ENCODE measurements at regions not wholly inside any gene's neighbourhood (a gene's known extent, or its start where the extent isn't known, plus 50 kb on each side); places are given as distances from the start of the nearest gene placed in this dataset.
"Not testable (repeated sequence)": the region's sequence is repeated elsewhere in the genome, so short reads cannot be mapped to it uniquely, and the experiment has no call there.

DNA sequence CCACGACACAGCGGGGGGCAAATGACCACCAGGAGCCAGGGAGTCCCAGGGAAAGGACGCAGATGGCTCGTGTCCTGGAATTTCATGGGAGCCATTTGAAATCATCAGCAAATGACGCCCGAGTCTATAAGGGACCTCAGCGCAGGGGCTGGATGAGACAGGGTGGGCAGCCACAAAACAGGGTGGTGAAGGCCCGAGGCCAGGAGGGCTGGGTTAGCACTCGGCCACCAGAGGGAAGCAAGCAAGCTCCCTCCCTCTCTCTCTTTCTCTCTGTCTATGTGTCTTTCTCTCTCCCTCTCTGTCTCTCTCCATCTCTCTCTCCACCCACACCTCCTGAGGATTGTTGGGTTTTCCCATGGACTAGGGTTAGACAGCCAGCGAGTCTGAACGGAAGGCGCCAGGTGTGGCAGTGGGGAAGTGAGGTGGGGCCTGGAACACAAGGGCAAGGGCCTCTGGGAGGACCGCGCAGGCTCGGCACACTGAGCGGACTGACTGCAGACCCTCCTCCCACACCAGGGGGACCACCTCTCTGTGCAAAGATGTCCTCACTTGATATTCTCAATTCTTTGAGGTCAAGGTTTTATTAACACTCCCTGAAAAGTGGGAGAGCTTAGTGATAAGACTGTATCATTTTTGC lies 73.8 kb upstream of the TMPRSS2 start:
- H3K4me3 ChIP-seq (ENCODE audit: low read length): no peak overlapping the region
- no peak for DNase-seq (ENCODE audit: low read depth, low spot score)

DNA sequence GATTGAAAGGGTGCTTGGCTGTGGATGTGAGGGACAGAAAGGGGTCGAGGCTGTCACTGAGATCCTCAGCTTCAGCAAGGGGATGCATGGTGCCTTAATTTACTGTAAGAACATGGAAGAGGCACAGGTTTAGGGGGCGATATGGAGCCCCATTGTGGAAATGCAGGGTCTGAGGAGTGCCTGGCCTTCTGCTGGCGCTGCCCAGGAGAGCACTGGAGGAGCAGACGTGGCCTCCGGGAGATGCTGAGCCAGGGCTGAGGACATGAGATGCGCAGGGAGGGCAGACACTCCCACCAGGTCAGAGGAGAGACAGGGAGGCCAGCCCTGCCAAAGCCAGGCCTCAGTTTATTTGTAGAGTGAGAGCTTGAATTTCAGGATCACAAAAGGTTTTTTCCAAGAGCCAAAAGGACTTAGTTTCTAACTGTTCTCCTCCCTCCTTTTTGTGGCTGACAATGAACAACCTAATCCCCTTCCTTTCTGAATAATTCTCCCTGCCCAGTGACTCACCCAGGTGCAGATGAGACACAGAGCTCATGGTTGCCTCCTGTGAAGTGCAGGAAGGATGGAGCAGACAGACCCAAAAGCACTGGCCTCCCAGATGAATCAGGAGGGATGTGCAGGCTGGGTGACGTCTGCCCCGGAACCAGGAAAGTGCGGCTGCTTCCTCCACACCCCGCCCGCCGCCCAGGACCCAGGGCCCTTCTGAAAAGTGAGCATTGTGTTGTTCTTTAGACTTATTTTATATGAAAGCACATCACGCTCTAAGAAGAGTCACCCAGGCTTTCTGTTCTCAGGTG lies 73.0 kb upstream of the TMPRSS2 start:
- no peak for DNase-seq (ENCODE audit: low read depth, low spot score)
- no peak overlapping the region for H3K4me3 ChIP-seq (ENCODE audit: low read length)

DNA sequence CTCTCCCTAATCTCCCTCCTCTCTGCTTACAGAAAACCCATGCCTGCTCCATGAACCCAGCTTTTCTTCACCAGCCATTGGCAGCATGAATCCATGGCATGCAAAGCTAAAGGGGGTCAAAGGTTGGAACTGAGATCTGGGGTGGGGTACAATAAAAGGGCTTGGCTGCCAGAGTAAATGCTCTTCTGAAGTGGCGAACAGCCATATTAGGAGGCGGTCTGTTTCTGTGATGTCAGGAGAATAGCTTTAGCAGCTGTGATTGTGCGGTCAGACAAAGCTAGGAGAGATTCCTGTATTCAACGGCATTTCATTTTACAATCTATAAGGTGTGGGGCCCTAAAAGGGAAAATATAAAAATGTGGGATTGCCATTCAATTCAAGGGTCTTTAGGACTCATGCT lies 71.7 kb upstream of the TMPRSS2 start:
- DNase-seq (ENCODE audit: low read depth, low spot score): no peak
- H3K4me3 ChIP-seq (ENCODE audit: low read length): no peak overlapping the region

GRCh38 chr21:41578716-41579115 lies 70.8 kb upstream of the TMPRSS2 start:
- no peak for DNase-seq (ENCODE audit: low read depth, low spot score)
- no peak overlapping the region for H3K4me3 ChIP-seq (ENCODE audit: low read length)

- H3K4me3 ChIP-seq (ENCODE audit: low read length): no peak overlapping the region
- DNase-seq (ENCODE audit: low read depth, low spot score): no peak
Observed at GRCh38 chr21:41578083-41578482, 70.1 kb upstream of the TMPRSS2 start.

DNA sequence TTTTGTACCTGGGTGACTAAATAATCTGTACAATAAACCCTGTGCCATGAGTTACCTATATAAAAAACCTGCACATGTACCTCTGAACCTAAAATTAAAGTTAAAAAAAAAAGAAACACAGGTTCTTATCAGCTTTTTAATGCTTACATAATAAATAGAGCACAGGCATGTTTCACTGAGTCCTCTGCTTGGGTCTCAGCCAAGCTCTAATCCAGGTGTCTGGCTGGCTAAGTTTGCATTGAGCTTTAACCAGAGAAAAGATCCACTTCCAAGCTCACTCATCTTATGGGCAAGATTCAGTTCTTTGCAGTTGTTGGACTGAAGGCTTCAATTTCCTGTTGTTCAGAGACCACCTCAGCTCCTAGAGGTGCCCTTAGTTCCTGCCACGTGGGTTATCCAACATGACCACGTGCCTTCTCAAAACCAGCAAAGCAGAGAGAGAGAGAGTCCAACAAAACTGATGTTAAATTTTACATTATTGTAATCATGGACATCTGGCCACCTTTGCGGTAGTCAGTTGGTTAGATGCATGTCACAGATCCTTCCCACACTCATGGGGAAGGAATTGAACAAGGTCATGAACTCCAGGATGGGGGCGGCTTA lies 68.2 kb upstream of the TMPRSS2 start:
- no peak overlapping the region for H3K4me3 ChIP-seq (ENCODE audit: low read length)
- no peak for DNase-seq (ENCODE audit: low read depth, low spot score)

DNA sequence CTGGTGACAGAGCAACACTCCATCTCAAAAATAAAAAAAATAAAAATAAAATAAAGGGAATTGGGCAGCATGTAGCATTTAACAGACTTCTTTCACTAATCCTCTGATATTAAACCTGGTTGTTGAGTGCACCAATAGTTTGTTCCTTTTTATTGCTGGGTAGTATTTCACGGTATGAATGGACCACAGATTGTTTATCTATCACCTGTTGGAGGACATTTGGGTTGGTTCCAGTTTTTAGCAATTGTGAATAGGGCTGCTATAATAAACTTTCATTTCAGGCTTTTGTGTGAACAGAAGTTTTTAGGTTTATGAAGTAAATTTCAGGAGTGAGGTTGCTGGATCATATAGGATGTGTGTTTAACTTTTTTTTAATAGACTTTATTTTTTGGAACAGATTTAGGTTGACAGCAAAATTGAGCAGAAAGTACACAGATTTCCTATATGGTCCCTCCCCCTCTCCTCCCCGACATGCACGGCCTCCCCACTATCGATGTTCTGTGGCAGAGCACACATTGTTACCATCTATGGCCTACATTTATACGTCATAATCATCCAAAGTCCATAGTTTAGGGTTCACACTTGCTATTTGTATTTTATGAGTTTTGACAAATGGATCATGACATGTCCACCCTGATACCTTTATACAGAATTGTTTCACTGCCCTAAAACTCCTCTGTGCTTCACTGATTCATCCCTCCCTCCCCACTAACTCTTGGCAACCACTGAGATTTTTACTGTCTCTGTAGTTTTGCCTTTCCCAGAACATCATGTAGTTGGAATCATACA lies 66.1 kb upstream of the TMPRSS2 start:
- DNase-seq (ENCODE audit: low read depth, low spot score): no peak
- no peak overlapping the region for H3K4me3 ChIP-seq (ENCODE audit: low read length)

DNA sequence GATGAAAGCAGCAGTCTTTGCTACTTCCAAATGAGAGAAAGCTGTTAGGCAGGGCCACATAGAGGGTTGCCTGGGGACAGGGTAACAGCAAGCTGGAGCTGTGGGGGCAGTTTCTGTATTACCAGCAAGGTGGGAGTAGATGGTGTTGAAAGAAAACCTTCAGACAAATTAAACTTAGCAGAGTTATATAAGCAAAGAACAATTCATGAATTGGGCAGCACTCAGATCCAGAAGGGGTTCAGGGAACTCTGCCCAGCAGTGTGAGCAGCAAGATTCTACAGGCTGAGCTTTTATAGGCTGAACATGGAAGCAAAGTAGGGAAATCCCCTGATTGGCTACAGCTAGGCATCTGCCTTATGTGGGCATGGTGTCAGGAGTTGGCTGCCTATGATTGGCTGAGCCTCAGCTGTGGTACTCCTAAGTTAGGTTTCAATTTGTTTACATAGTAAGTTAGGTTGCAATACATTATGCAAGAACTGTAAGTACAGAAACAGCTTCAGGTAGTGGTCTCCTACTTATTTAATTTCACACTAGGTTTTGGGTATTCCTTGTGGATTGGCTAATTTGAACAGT lies 64.1 kb upstream of the TMPRSS2 start:
- DNase-seq (ENCODE audit: low read depth, low spot score): no peak
- H3K4me3 ChIP-seq (ENCODE audit: low read length): no peak overlapping the region

GRCh38 chr21:41570791-41571355 lies 62.9 kb upstream of the TMPRSS2 start:
- H3K4me3 ChIP-seq (ENCODE audit: low read length): no peak overlapping the region
- no peak for DNase-seq (ENCODE audit: low read depth, low spot score)

DNA sequence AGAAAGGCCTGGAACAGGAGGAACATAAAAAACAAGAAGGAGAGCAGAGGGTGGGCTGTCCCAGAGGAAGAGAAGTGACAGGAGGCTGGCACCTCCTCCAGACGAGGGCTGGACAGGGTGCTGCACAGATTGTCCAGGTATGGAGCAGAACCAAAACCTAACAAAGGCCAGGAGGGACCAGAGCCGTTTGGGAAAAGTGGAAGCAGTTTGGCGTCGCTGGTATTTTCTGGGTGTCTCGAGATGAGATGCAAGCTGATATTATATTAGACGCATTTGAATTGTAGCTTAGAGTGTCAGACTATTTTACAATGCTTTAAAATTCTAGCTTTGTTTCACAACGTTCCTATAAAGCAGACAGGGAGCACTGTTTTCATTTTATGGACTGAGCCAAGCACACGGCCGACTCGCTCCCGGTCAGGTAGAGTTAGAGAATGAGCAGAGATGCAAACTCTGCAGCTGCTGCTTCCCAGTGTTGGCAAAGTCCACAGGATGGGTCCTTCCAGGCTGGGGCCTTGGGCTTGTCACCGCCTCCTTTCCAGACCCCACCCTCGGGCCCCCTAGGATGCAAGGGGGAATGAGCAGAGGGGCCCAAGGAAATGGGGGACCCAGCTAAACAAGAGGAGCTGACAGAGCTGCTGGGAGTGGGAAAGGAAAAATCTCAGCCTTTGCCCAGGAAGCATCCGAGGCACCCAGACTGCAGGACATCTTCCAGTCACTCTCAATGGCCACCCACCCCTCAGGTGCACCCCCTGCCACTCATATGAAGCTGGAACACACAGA lies 60.8 kb upstream of the TMPRSS2 start:
- no peak for DNase-seq (ENCODE audit: low read depth, low spot score)
- no peak overlapping the region for H3K4me3 ChIP-seq (ENCODE audit: low read length)

GRCh38 chr21:41567901-41568510 lies 60.0 kb upstream of the TMPRSS2 start:
- no peak overlapping the region for H3K4me3 ChIP-seq (ENCODE audit: low read length)
- no peak for DNase-seq (ENCODE audit: low read depth, low spot score)

GRCh38 chr21:41567237-41567636 lies 59.3 kb upstream of the TMPRSS2 start:
- not testable (repeated sequence) for DNase-seq (ENCODE audit: low read depth, low spot score); H3K4me3 ChIP-seq (ENCODE audit: low read length)

- no peak overlapping the region for H3K4me3 ChIP-seq (ENCODE audit: low read length)
- DNase-seq (ENCODE audit: low read depth, low spot score): no peak
Observed at GRCh38 chr21:41566500-41567014, 58.6 kb upstream of the TMPRSS2 start.

- DNase-seq (ENCODE audit: low read depth, low spot score): no peak
- no peak overlapping the region for H3K4me3 ChIP-seq (ENCODE audit: low read length)
Observed at GRCh38 chr21:41565550-41565949, 57.6 kb upstream of the TMPRSS2 start.

DNA sequence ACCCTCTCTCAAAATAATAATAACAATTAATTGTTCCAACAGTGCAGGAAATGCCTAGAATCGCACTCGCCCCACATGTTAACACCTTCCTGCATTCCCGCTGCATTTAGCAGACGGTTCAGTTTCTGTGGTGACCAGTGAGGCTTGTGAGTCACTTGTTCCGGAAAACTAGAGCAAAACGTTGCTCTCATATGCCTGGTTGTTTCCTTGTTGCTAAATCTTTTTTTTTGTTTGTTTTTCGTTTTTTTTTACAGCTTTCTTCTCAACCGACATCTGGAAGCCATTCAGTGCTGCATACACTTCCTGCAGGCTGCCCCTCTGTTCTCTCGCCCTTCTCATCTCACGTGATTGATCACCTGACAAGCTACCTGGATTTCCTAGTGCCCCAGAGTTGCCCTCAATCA lies 56.9 kb upstream of the TMPRSS2 start:
- no peak overlapping the region for H3K4me3 ChIP-seq (ENCODE audit: low read length)
- no peak for DNase-seq (ENCODE audit: low read depth, low spot score)

DNA sequence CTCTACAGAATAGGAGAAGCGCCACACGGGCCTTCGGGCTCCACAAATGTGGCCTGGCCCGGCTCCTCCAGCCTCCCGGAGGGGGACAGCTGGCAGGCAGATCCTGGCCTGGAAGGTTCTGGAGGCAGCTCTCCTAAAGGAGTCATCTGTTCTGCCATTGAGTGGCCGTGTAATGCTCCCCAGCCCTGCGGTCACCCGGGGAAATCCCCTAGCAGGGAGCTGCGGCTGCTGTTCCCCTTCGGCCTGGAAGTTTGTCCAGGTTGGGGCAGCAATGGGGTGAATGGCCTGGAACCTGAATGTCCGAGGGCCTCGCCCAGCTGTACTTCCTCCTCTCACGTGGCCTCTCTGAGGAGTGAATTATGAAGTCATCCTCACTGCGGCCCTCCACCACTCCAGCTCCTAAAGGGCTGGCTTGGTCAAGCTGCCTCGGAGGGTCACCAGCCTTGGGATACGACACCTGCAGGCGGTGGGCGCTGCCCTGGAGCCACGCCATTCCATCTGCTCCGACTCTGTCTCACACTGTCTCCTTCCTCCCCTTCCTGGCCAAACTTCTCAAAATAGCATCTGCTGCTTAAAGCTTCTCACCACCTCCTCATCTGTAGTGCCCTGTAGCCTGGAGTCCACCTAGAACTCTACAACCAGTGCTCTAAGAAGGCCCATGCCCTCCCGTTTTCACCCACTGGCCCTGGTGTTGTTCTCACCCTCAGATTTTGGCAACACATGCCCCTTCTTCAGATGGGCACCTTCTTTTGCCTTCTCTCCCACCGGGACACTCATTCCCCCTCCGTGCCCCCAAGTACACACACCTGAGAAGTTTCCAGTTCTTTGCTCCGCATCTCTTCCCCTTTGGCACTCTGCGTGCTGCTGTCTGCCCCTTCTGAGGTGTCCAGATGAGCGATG lies 54.4 kb upstream of the TMPRSS2 start:
- DNase-seq (ENCODE audit: low read depth, low spot score): no peak

GRCh38 chr21:41561701-41562100 lies 53.7 kb upstream of the TMPRSS2 start:
- DNase-seq (ENCODE audit: low read depth, low spot score): no peak
- no peak overlapping the region for H3K4me3 ChIP-seq (ENCODE audit: low read length)

More for the DNA sequence above, 54.4 kb upstream of the TMPRSS2 start:
- no peak overlapping the region for H3K4me3 ChIP-seq (ENCODE audit: low read length)
